Thyroid gland (tissue), 4 donors: ENCODE measurements at regions not wholly inside any gene's neighbourhood (a gene's known extent, or its start where the extent isn't known, plus 50 kb on each side); places are given as distances from the start of the nearest gene placed in this dataset.

Experiments used
- POLR2A ChIP-seq, 2 donors: fragments of 450-650 bp; IDR thresholded peaks; one replicate each; pipeline ENCODE4 v1.6.1; 2017; ENCODE audit warnings: antibody characterized with exemption in 2 of 2, mild to moderate bottlenecking in 2 of 2, moderate library complexity in 1 of 2
- TF ChIP-seq, protein P1 (sequence below), 6 experiments: fragments of 200-600 bp in 3 of 6; fragments of 450-650 bp in 3 of 6; sonication (generic) in 3 of 6; IDR thresholded peaks; one replicate each; pipeline ENCODE4 v1.5.1; 2016 to 2019; ENCODE audit warnings: antibody characterized with exemption in 6 of 6, mild to moderate bottlenecking in 2 of 6, inconsistent platforms in 1 of 6, moderate library complexity in 1 of 6

DNA sequence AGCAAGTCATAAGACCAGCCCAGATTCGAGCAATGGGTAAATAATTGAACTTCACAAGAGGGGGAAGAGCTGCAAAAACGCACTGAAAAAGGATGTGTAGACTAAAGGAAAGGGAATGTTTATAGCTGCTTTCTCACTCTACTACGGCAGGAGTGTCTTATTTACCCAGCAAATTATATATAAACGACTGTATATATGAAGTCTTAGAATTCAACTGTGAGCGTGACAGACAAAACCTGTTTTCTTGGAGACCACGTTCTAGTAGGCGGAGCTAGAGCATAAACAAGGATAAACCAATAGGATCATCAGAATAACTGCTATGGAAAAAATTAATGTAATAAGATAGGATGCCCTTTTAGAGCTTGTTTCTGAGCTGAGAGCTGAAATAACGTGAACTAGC, 394.6 kb upstream of the MON1B start:
- TF ChIP-seq POLR2A (IDR thresholded peaks at IDR 0.05) = no peak
- TF ChIP-seq, protein P1, sequence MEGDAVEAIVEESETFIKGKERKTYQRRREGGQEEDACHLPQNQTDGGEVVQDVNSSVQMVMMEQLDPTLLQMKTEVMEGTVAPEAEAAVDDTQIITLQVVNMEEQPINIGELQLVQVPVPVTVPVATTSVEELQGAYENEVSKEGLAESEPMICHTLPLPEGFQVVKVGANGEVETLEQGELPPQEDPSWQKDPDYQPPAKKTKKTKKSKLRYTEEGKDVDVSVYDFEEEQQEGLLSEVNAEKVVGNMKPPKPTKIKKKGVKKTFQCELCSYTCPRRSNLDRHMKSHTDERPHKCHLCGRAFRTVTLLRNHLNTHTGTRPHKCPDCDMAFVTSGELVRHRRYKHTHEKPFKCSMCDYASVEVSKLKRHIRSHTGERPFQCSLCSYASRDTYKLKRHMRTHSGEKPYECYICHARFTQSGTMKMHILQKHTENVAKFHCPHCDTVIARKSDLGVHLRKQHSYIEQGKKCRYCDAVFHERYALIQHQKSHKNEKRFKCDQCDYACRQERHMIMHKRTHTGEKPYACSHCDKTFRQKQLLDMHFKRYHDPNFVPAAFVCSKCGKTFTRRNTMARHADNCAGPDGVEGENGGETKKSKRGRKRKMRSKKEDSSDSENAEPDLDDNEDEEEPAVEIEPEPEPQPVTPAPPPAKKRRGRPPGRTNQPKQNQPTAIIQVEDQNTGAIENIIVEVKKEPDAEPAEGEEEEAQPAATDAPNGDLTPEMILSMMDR (IDR thresholded peaks at IDR 0.05) = no peak
